Fibroblast of villous mesenchyme (primary cell): ENCODE measurements at regions not wholly inside any gene's neighbourhood (a gene's known extent, or its start where the extent isn't known, plus 50 kb on each side); places are given as distances from the start of the nearest gene placed in this dataset.
A peak's percentile ranks its signal among the peaks of the same experiment; 100 is the strongest.
"Not testable (repeated sequence)": the region's sequence is repeated elsewhere in the genome, so short reads cannot be mapped to it uniquely, and the experiment has no call there.

Source experiments
- DNase-seq: peaks from one replicate; pipeline ENCODE4 v3.0.0-alpha.2; 2010; ENCODE audit warnings: low read depth
- H3K4me3 ChIP-seq: 2 replicates; pipeline ENCODE4 v1.5.1; 2011; ENCODE audit warnings: low read depth, mild to moderate bottlenecking, low read length
- TF ChIP-seq, protein P1 (sequence below): IDR thresholded peaks from 2 replicates; pipeline ENCODE4 v1.5.1; 2012; ENCODE audit warnings: low read depth, mild to moderate bottlenecking, low read length; ENCODE audit not compliant: insufficient read depth

DNA sequence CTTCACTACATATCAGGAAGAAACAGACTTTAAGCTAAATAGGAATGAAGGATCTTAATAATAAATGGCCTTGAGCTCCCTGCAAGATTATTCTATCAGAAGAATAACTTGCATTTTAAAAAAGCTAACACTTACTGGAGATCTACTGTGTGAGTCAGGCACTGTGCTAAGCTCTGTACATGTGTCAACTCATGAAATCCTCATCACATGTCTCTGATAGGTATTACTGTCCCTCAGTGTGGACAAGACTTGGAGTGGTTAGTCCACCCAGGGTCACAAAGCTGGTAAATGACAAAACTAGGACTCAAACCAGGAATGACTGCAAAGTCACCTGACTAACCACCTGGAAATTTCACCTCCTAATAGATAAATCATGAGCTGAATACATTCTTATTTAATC, 57.1 kb upstream of the KCTD7 start:
- TF ChIP-seq, protein P1, sequence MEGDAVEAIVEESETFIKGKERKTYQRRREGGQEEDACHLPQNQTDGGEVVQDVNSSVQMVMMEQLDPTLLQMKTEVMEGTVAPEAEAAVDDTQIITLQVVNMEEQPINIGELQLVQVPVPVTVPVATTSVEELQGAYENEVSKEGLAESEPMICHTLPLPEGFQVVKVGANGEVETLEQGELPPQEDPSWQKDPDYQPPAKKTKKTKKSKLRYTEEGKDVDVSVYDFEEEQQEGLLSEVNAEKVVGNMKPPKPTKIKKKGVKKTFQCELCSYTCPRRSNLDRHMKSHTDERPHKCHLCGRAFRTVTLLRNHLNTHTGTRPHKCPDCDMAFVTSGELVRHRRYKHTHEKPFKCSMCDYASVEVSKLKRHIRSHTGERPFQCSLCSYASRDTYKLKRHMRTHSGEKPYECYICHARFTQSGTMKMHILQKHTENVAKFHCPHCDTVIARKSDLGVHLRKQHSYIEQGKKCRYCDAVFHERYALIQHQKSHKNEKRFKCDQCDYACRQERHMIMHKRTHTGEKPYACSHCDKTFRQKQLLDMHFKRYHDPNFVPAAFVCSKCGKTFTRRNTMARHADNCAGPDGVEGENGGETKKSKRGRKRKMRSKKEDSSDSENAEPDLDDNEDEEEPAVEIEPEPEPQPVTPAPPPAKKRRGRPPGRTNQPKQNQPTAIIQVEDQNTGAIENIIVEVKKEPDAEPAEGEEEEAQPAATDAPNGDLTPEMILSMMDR: no peak
- DNase-seq: no peak
- no peak overlapping the region for H3K4me3 ChIP-seq

DNA sequence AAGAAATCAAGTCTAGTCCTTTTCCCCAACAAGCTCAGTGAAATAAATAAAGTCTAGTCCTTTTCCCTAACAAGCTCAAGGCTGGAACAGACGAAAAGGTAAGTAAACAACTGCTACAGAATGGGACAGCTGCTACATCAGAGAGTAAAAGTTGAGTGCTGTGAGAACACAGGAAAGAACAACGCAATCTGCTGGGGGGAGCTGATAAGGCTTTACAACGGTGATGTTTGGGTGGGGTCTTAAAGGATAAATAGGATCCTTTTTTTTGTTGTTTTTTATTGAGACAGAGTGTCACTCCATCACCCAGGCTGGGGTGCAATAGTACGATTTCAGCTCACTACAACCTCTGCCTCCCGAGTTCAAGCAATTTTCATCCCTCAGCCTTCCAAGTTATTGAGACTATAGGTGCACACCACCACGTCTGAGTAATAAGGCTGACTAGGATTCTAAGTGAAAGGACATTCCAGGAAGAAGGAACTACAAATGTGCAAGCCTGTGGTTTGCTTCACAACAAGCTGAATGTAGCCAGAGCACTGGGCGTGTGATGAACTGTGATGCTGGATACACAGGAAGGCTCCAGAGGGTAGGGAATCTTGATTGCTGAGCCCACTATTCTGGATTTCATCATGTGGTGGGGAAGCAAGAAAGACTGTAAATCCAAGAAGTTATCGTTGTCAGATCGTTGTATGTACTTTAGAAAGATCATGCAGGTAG, 54.7 kb upstream of the KCTD7 start:
- not testable (repeated sequence) for DNase-seq

DNA sequence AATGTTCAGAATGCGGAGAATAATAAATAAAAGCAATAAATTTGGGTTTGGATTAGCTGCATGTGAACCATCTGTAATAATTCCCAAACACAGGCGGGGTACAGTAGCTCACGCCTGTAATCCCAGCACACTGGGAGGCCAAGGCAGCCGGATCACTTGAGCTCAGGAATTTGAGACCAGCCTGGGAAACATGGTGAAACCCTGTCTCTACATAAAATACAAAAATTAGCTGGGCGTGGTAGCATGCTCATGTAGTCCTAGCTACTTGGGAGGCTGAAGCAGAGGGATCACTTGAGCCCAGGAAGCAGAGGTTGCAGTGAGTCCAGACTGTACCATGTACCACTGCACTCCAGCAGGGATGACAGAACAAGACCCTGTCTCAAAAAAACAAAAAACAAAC, 53.9 kb upstream of the KCTD7 start:
- DNase-seq: peak; percentile 21
- H3K4me3 ChIP-seq: not testable (repeated sequence)

More for the DNA sequence above, 54.7 kb upstream of the KCTD7 start:
- not testable (repeated sequence) for H3K4me3 ChIP-seq

DNA sequence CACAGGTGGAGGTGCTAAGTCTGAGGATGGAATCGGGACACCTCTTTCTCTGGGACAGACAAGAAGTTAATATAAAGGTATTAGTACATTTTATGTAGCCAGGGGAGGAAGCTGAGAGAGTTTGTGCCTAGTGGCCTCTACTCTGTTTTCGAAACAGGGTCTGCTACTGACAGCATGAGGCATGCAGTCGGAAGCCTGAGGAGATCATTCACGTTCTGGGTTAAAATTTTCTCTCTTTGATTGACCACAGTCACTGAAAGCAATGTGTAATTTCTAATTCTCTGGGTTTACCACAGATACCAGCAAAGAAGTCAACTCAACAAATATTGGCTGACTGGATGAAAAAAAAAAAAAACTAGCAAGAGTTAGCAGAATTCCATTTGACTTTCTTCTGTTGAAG, 53.3 kb upstream of the KCTD7 start:
- DNase-seq: no peak
- TF ChIP-seq, protein P1: no peak
- H3K4me3 ChIP-seq: no peak overlapping the region

DNA sequence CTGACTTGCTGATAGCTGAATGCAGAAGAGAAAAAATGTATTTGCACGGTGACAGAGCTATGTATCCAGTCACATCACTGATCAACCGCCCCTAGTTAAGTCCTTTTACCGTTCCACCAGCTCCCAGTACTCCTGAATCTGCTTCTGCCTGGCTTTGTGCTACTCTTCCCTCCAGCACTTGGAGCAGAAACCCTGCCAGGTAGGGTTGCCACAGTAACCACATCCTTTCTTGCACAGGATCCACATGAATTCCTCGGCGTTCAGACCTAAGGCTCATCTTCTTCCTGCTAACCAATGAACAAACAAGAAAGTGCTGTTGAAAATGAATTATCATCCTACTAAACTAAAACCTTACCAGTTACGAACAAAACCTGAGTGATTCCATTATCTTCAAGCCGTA, 52.0 kb upstream of the KCTD7 start:
- TF ChIP-seq, protein P1: no peak
- DNase-seq: no peak
- H3K4me3 ChIP-seq: no peak overlapping the region
